Osteoblast (primary cell): ENCODE measurements at regions not wholly inside any gene's neighbourhood (a gene's known extent, or its start where the extent isn't known, plus 50 kb on each side); places are given as distances from the start of the nearest gene placed in this dataset.

Experiments used
- DNase-seq: peaks from one replicate; pipeline ENCODE4 v3.0.0; 2011; ENCODE audit warnings: low spot score, mixed read lengths; ENCODE audit not compliant: insufficient read length; ENCODE audit errors: missing footprints
- H2AFZ ChIP-seq: 2 replicates; pipeline ENCODE4 v1.6.0; 2011; ENCODE audit warnings: mild to moderate bottlenecking, low read length
- H3K27ac ChIP-seq: 2 replicates; pipeline ENCODE4 v1.5.1; 2011; ENCODE audit warnings: mild to moderate bottlenecking, low read depth, low read length, moderate library complexity
- H3K27me3 ChIP-seq: 2 replicates; pipeline ENCODE4 v1.6.0; 2012; ENCODE audit warnings: mild to moderate bottlenecking, control low read depth, inconsistent platforms, low read length, moderate library complexity; ENCODE audit not compliant: insufficient read depth
- H3K36me3 ChIP-seq: 2 replicates; pipeline ENCODE4 v1.5.1; 2011; ENCODE audit warnings: mild to moderate bottlenecking, low read length, control low read depth, moderate library complexity; ENCODE audit not compliant: insufficient read depth
- H3K4me1 ChIP-seq: 2 replicates; pipeline ENCODE4 v1.5.1; 2011; ENCODE audit warnings: mild to moderate bottlenecking, low read length, control low read depth, moderate library complexity; ENCODE audit not compliant: insufficient read depth
- H3K4me2 ChIP-seq: 2 replicates; pipeline ENCODE4 v1.6.0; 2011; ENCODE audit warnings: mild to moderate bottlenecking, low read length; ENCODE audit not compliant: insufficient read depth
- H3K4me3 ChIP-seq: fragments of 200-600 bp; sonication (generic); 3 replicates; pipeline ENCODE4 v1.5.1; 2012; ENCODE audit warnings: mild to moderate bottlenecking, low read length, inconsistent platforms; ENCODE audit not compliant: insufficient read depth
- H3K79me2 ChIP-seq: 2 replicates; pipeline ENCODE4 v1.6.0; 2012; ENCODE audit warnings: mild to moderate bottlenecking, low read length, control low read depth, inconsistent platforms; ENCODE audit not compliant: insufficient read depth
- H3K9me3 ChIP-seq: 2 replicates; pipeline ENCODE4 v1.5.1; 2011; ENCODE audit warnings: low read depth, low read length, control low read depth
- H4K20me1 ChIP-seq: 2 replicates; pipeline ENCODE4 v1.6.0; 2012; ENCODE audit warnings: mild to moderate bottlenecking, low read length, control low read depth; ENCODE audit not compliant: insufficient read depth
- TF ChIP-seq, protein P1 (sequence below): IDR thresholded peaks from 2 replicates; pipeline ENCODE4 v1.5.1; 2011; ENCODE audit warnings: mild to moderate bottlenecking, low read depth, low read length, moderate library complexity; ENCODE audit errors: extremely low read depth

DNA sequence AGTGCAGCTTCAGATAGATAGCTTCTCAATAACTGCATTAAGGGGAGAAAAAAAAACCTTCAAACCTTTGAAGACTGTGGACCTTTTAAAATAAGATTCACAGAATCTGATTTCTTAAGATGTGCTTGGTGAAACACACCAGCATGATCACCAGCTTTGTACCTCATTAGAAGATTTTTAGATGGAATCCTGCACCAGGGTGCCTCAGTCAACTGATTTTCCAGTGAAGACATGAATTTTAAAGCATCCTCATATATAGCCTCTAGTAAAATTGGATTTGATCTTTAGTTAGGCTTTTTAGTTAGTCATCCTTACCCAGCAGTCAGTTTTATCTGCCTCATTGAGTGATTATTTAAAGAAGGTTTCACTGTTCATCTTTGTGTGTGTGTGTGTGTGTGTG lies 208.6 kb upstream of the DEPDC1 start:
- Histone ChIP-seq H3K9me3 (no peaks in the 10 kb centered on the region), H3K4me1 (no peaks in the 10 kb centered on the region), H3K79me2 (no peaks in the 10 kb centered on the region), H4K20me1 (no peaks in the 10 kb centered on the region), H3K27ac (no peak overlapping the region), H3K4me2 (no peak overlapping the region), H3K27me3 (no peaks in the 10 kb centered on the region), H2AFZ (no peak overlapping the region), H3K36me3 (no peaks in the 10 kb centered on the region), H3K4me3 (no peak overlapping the region)
- no peak for DNase-seq
- TF ChIP-seq, protein P1, sequence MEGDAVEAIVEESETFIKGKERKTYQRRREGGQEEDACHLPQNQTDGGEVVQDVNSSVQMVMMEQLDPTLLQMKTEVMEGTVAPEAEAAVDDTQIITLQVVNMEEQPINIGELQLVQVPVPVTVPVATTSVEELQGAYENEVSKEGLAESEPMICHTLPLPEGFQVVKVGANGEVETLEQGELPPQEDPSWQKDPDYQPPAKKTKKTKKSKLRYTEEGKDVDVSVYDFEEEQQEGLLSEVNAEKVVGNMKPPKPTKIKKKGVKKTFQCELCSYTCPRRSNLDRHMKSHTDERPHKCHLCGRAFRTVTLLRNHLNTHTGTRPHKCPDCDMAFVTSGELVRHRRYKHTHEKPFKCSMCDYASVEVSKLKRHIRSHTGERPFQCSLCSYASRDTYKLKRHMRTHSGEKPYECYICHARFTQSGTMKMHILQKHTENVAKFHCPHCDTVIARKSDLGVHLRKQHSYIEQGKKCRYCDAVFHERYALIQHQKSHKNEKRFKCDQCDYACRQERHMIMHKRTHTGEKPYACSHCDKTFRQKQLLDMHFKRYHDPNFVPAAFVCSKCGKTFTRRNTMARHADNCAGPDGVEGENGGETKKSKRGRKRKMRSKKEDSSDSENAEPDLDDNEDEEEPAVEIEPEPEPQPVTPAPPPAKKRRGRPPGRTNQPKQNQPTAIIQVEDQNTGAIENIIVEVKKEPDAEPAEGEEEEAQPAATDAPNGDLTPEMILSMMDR: no peak

DNA sequence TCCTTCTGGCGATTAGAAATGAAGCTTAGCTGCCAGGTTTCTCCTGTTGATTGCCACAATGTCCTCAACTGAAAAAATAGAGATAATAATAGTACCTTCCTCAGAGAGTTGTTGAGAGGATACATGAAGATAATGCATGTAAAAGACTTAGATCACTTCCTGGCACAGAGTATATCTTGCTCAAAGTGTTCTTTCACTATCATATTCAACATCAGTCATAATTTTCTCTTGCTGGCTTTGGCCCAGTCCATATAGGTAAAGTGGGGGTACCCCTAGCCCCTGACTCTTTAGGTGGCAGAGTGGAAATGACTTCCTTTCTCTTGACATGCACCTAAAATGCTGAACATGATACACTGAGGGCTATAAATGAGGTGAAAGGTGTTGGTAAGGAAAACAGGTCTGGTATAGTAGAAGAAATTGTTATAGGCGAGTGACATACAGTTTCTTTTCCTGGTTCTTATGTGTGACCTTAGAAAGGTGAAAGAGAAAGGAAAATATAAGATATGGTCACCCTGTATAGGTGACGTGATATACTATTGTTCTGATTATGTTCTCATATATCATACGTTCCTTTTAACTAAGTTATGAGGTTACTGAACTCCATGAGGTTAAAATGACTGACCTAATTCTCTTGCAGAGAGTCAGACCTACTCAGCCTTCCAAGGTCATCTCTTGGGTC lies 209.9 kb upstream of the DEPDC1 start:
- Histone ChIP-seq H3K4me1 (no peaks in the 10 kb centered on the region), H3K27me3 (no peaks in the 10 kb centered on the region), H3K79me2 (no peaks in the 10 kb centered on the region), H2AFZ (no peak overlapping the region), H3K27ac (no peak overlapping the region), H3K9me3 (no peaks in the 10 kb centered on the region), H4K20me1 (no peaks in the 10 kb centered on the region), H3K36me3 (no peaks in the 10 kb centered on the region), H3K4me3 (no peak overlapping the region), H3K4me2 (no peak overlapping the region)
- TF ChIP-seq, protein P1: no peak
- no peak for DNase-seq

DNA sequence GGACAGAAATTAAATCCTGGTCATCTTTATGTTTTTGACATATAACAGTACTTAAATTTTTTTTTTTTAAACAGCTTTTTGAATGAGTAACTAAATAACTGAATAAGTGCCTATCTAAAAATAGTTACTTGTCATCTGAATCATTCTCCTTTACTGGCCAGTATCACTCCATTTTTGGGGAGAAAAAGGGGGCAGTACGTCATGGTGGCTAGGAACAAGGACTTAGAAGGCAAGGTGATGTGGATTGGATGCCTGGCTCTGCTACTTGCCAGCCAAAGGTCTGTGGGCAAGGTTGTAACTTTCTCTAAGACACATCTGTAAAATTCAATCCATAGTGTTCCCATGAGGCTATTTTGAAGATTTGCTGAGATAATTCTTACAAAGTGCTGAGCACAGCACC lies 220.4 kb upstream of the DEPDC1 start:
- no peak for DNase-seq

DNA sequence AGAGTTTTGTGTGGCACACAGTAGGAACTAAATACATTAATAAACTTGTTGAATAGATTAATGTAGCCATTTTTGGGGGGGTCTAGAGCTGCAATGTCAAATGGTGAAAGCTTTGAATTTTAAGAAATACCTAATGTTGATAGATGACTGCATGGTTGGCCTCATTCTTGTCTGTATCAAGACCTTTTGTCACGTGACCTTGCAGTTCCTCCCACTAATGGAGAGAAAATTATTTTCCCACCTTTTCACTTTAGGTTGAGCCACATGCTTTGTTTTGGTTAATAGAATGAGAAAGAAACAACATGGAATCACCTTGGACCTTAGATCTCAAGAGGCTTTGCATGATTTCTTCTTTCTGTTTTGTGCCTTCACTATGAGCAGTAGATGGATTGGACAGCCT lies 223.6 kb upstream of the DEPDC1 start:
- Histone ChIP-seq H3K4me1 (no peaks in the 10 kb centered on the region), H3K4me3 (no peak overlapping the region), H4K20me1 (no peaks in the 10 kb centered on the region), H3K4me2 (no peak overlapping the region), H2AFZ (no peak overlapping the region), H3K36me3 (no peaks in the 10 kb centered on the region), H3K9me3 (no peaks in the 10 kb centered on the region), H3K27ac (no peak overlapping the region), H3K79me2 (no peaks in the 10 kb centered on the region), H3K27me3 (no peaks in the 10 kb centered on the region)
- TF ChIP-seq, protein P1: no peak
- no peak for DNase-seq

More for the DNA sequence above, 220.4 kb upstream of the DEPDC1 start:
- Histone ChIP-seq H3K36me3 (no peaks in the 10 kb centered on the region), H4K20me1 (no peaks in the 10 kb centered on the region), H3K4me1 (no peaks in the 10 kb centered on the region), H3K27ac (no peak overlapping the region), H3K79me2 (no peaks in the 10 kb centered on the region), H3K4me2 (no peak overlapping the region), H3K4me3 (no peak overlapping the region), H2AFZ (no peak overlapping the region), H3K9me3 (no peaks in the 10 kb centered on the region), H3K27me3 (no peaks in the 10 kb centered on the region)
- TF ChIP-seq, protein P1: no peak
